ENCODE measurements at regions not wholly inside any gene's neighbourhood (a gene's known extent, or its start where the extent isn't known, plus 50 kb on each side); places are given as distances from the start of the nearest gene placed in this dataset.

GRCh38 chr14:66163023-66163422, 323.1 kb upstream of the CCDC196 start:
- intact Hi-C loops (cut with micrococcal nuclease) = no loop called here
- Mint-ChIP-seq H3K27ac (ENCODE audit: low read depth, unreplicated experiment) (no peak overlapping the region), H3K4me3 (ENCODE audit: unreplicated experiment) (no peak overlapping the region), H3K36me3 (ENCODE audit: insufficient read depth, unreplicated experiment) (no peaks in the 10 kb centered on the region), H3K9me3 (ENCODE audit: unreplicated experiment) (no peaks in the 10 kb centered on the region), H3K27me3 (ENCODE audit: insufficient read depth, unreplicated experiment) (peaks cover 11% of the 10 kb centered on the region), H3K4me1 (ENCODE audit: insufficient read depth, unreplicated experiment) (no peaks in the 10 kb centered on the region)
- ChIA-PET POLR2A (no interaction called here), CTCF (interaction anchor here (0.7 kb wide), 1 partner anchor 437 kb away, joined by 3 read pairs; no protein-coding TSS in a partner anchor)
- no peak for TF ChIP-seq CTCF (IDR thresholded peaks at IDR 0.05; ENCODE audit: unreplicated experiment)
- DNase-seq (ENCODE audit: unreplicated experiment) = no peak
- no TSS peak for BruUV-seq (replicated peaks)

GRCh38 chr14:66165337-66165736, 320.8 kb upstream of the CCDC196 start:
- no TSS peak for BruUV-seq (replicated peaks)
- no peaks in the 10 kb centered on the region for H3K9me3 Mint-ChIP-seq (ENCODE audit: unreplicated experiment)

GRCh38 chr14:66174453-66174891, 311.7 kb upstream of the CCDC196 start:
- H3K4me1 Mint-ChIP-seq (ENCODE audit: insufficient read depth, unreplicated experiment) = no peaks in the 10 kb centered on the region
- H3K27ac Mint-ChIP-seq (ENCODE audit: low read depth, unreplicated experiment) = no peak overlapping the region
- H3K27me3 Mint-ChIP-seq (ENCODE audit: insufficient read depth, unreplicated experiment) = peaks cover 49% of the 10 kb centered on the region
- intact Hi-C loops (cut with micrococcal nuclease) = no loop called here
- BruUV-seq (replicated peaks) = no TSS peak
- TF ChIP-seq CTCF (IDR thresholded peaks at IDR 0.05; ENCODE audit: unreplicated experiment) = no peak
- DNase-seq (ENCODE audit: unreplicated experiment) = no peak
- no peaks in the 10 kb centered on the region for H3K36me3 Mint-ChIP-seq (ENCODE audit: insufficient read depth, unreplicated experiment)
- CTCF ChIA-PET = interaction anchor here (1.0 kb wide), 1 partner anchor 22 kb away, joined by 3 read pairs; no protein-coding TSS in a partner anchor
- no peak overlapping the region for H3K4me3 Mint-ChIP-seq (ENCODE audit: unreplicated experiment)
- peaks cover 7% of the 10 kb centered on the region for H3K9me3 Mint-ChIP-seq (ENCODE audit: unreplicated experiment)
- POLR2A ChIA-PET = no interaction called here

More at GRCh38 chr14:66165337-66165736, 320.8 kb upstream of the CCDC196 start:
- ChIA-PET CTCF (no interaction called here), POLR2A (no interaction called here)
- Mint-ChIP-seq H3K4me1 (ENCODE audit: insufficient read depth, unreplicated experiment) (no peaks in the 10 kb centered on the region), H3K4me3 (ENCODE audit: unreplicated experiment) (no peak overlapping the region), H3K27ac (ENCODE audit: low read depth, unreplicated experiment) (no peak overlapping the region), H3K27me3 (ENCODE audit: insufficient read depth, unreplicated experiment) (peaks cover 32% of the 10 kb centered on the region), H3K36me3 (ENCODE audit: insufficient read depth, unreplicated experiment) (no peaks in the 10 kb centered on the region)
- TF ChIP-seq CTCF (IDR thresholded peaks at IDR 0.05; ENCODE audit: unreplicated experiment) = no peak
- no peak for DNase-seq (ENCODE audit: unreplicated experiment)
- intact Hi-C loops (cut with micrococcal nuclease) = no loop called here

GRCh38 chr14:66177935-66178334, 308.2 kb upstream of the CCDC196 start:
- no peak for DNase-seq (ENCODE audit: unreplicated experiment)
- Mint-ChIP-seq H3K27ac (ENCODE audit: low read depth, unreplicated experiment) (no peak overlapping the region), H3K4me1 (ENCODE audit: insufficient read depth, unreplicated experiment) (no peaks in the 10 kb centered on the region), H3K27me3 (ENCODE audit: insufficient read depth, unreplicated experiment) (peaks cover 40% of the 10 kb centered on the region), H3K4me3 (ENCODE audit: unreplicated experiment) (no peak overlapping the region), H3K9me3 (ENCODE audit: unreplicated experiment) (peaks cover 17% of the 10 kb centered on the region), H3K36me3 (ENCODE audit: insufficient read depth, unreplicated experiment) (no peaks in the 10 kb centered on the region)
- intact Hi-C loops (cut with micrococcal nuclease) = no loop called here
- CTCF ChIA-PET = no interaction called here
- no peak for TF ChIP-seq CTCF (IDR thresholded peaks at IDR 0.05; ENCODE audit: unreplicated experiment)
- BruUV-seq (replicated peaks) = no TSS peak
- POLR2A ChIA-PET = no interaction called here

All from MCF 10A (cell line).